SU-DHL-6 (cell line): ENCODE measurements at regions not wholly inside any gene's neighbourhood (a gene's known extent, or its start where the extent isn't known, plus 50 kb on each side); places are given as distances from the start of the nearest gene placed in this dataset.

Experiments used
- EZH2phosphoT487 ChIP-seq: fragments of 200-600 bp; sonication (generic), shearing (Covaris generic); conservative IDR thresholded peaks from 2 replicates; pipeline ENCODE4 v1.6.1; 2018; ENCODE audit warnings: mild to moderate bottlenecking, antibody characterized with exemption, low read length, moderate library complexity, mixed read lengths
- TF ChIP-seq, protein P1 (sequence below): fragments of 200-600 bp; sonication (generic); IDR thresholded peaks from one replicate; pipeline ENCODE4 v1.5.1; 2017; ENCODE audit warnings: antibody characterized with exemption, mild to moderate bottlenecking, low read length, moderate library complexity; ENCODE audit not compliant: insufficient read depth, poor library complexity, severe bottlenecking

DNA sequence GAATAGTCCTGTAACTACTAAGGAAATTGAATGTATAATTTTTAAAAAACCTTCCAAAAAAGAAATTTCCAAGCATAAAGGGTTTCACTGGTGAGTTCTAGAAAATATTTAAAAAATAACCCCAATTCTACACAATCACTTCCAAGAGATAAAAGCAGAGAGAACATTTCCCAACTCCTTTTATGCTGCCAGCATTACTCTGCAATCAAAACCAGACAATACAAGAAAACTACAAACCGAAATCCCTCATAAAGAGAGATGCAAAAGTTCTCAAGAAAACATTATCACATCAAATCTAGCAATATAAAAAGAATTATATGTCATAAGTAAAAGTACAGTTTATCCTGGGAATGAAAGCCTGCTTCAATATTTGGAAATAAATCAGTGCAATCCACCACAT, 84.8 kb downstream of the OAT start:
- TF ChIP-seq, protein P1, sequence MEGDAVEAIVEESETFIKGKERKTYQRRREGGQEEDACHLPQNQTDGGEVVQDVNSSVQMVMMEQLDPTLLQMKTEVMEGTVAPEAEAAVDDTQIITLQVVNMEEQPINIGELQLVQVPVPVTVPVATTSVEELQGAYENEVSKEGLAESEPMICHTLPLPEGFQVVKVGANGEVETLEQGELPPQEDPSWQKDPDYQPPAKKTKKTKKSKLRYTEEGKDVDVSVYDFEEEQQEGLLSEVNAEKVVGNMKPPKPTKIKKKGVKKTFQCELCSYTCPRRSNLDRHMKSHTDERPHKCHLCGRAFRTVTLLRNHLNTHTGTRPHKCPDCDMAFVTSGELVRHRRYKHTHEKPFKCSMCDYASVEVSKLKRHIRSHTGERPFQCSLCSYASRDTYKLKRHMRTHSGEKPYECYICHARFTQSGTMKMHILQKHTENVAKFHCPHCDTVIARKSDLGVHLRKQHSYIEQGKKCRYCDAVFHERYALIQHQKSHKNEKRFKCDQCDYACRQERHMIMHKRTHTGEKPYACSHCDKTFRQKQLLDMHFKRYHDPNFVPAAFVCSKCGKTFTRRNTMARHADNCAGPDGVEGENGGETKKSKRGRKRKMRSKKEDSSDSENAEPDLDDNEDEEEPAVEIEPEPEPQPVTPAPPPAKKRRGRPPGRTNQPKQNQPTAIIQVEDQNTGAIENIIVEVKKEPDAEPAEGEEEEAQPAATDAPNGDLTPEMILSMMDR, result no peak
- TF ChIP-seq EZH2phosphoT487, result no peak
